ENCODE measurements at regions not wholly inside any gene's neighbourhood (a gene's known extent, or its start where the extent isn't known, plus 50 kb on each side); places are given as distances from the start of the nearest gene placed in this dataset.

DNA sequence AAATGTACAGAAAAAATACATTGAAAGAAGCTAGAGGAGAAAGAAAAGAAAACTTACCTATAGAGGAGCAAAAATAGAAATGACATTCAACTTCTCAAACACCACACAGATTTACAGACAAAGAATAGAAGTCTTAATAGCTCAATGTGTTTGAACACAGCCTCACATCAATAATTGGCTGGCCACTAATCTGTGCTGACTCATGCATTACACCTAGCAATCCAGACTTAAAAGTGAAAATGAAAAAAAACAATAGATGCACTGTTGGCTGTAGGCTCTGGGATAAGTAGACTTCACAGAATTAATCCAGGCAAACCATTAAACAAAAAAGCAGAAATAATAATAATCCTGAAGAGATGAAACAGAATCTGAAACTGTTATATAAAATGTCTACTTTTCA lies 961.3 kb upstream of the CELF4 start:
- TF ChIP-seq CTCF (IDR thresholded peaks at IDR 0.05) (no peak), POLR2A (IDR thresholded peaks at IDR 0.05) (no peak)

Data from testis (tissue), 2 donors.